ENCODE measurements at regions not wholly inside any gene's neighbourhood (a gene's known extent, or its start where the extent isn't known, plus 50 kb on each side); places are given as distances from the start of the nearest gene placed in this dataset.

GRCh38 chr2:56912490-56912889 lies 728.7 kb downstream of the CCDC85A start:
- DNase-seq: no peak
- H3K9me3 ChIP-seq: no peaks in the 10 kb centered on the region
- no peaks in the 10 kb centered on the region for H3K27me3 ChIP-seq
- intact Hi-C loops (cut with DNase I; ENCODE audit: low total_unique reads): no loop called here
- no peaks in the 10 kb centered on the region for H3K36me3 ChIP-seq
- no peak for TF ChIP-seq CTCF (IDR thresholded peaks at IDR 0.05)
- no peak overlapping the region for H3K27ac ChIP-seq
- H3K4me3 ChIP-seq: no peak overlapping the region
- no peaks in the 10 kb centered on the region for H3K4me1 ChIP-seq

GRCh38 chr2:56918790-56919189 lies 735.0 kb downstream of the CCDC85A start:
- intact Hi-C loops (cut with DNase I; ENCODE audit: low total_unique reads): no loop called here
- DNase-seq: no peak
- no peaks in the 10 kb centered on the region for H3K9me3 ChIP-seq
- H3K27me3 ChIP-seq: no peaks in the 10 kb centered on the region
- no peak overlapping the region for H3K27ac ChIP-seq
- TF ChIP-seq CTCF (IDR thresholded peaks at IDR 0.05): no peak
- no peaks in the 10 kb centered on the region for H3K36me3 ChIP-seq
- no peaks in the 10 kb centered on the region for H3K4me1 ChIP-seq
- H3K4me3 ChIP-seq: no peak overlapping the region

GRCh38 chr2:56933976-56934375 lies 750.2 kb downstream of the CCDC85A start:
- H3K4me1 ChIP-seq: no peaks in the 10 kb centered on the region
- H3K27me3 ChIP-seq: no peaks in the 10 kb centered on the region
- H3K4me3 ChIP-seq: no peak overlapping the region
- no peaks in the 10 kb centered on the region for H3K36me3 ChIP-seq
- H3K27ac ChIP-seq: no peak overlapping the region
- intact Hi-C loops (cut with DNase I; ENCODE audit: low total_unique reads): no loop called here
- DNase-seq: no peak
- no peak for TF ChIP-seq CTCF (IDR thresholded peaks at IDR 0.05)
- H3K9me3 ChIP-seq: no peaks in the 10 kb centered on the region

- intact Hi-C loops (cut with DNase I; ENCODE audit: low total_unique reads): no loop called here
- no peaks in the 10 kb centered on the region for H3K4me1 ChIP-seq
- H3K9me3 ChIP-seq: no peaks in the 10 kb centered on the region
- no peaks in the 10 kb centered on the region for H3K27me3 ChIP-seq
- no peak for DNase-seq
- no peak overlapping the region for H3K27ac ChIP-seq
- no peaks in the 10 kb centered on the region for H3K36me3 ChIP-seq
- TF ChIP-seq CTCF (IDR thresholded peaks at IDR 0.05): no peak
- H3K4me3 ChIP-seq: no peak overlapping the region
These were observed 751.1 kb downstream of the CCDC85A start for GRCh38 chr2:56934866-56935265.

GRCh38 chr2:56940054-56940453 lies 756.3 kb downstream of the CCDC85A start:
- Histone ChIP-seq H3K9me3 (no peaks in the 10 kb centered on the region), H3K4me1 (no peaks in the 10 kb centered on the region), H3K27ac (no peak overlapping the region), H3K4me3 (no peak overlapping the region), H3K36me3 (no peaks in the 10 kb centered on the region), H3K27me3 (no peaks in the 10 kb centered on the region)
- intact Hi-C loops (cut with DNase I; ENCODE audit: low total_unique reads): no loop called here
- TF ChIP-seq CTCF (IDR thresholded peaks at IDR 0.05): no peak
- no peak for DNase-seq

GRCh38 chr2:56952871-56953270 lies 769.1 kb downstream of the CCDC85A start:
- no peak for DNase-seq
- Histone ChIP-seq H3K4me1 (no peaks in the 10 kb centered on the region), H3K36me3 (no peaks in the 10 kb centered on the region), H3K27ac (no peak overlapping the region), H3K9me3 (peaks cover 0 to 6% (median 0%) of the 10 kb centered on the region in 3 donors), H3K4me3 (no peak overlapping the region), H3K27me3 (no peaks in the 10 kb centered on the region)
- no peak for TF ChIP-seq CTCF (IDR thresholded peaks at IDR 0.05)
- intact Hi-C loops (cut with DNase I; ENCODE audit: low total_unique reads): no loop called here

Data from tibial artery (tissue), 4 donors.